ENCODE measurements at regions not wholly inside any gene's neighbourhood (a gene's known extent, or its start where the extent isn't known, plus 50 kb on each side); places are given as distances from the start of the nearest gene placed in this dataset.
"Not testable (repeated sequence)": the region's sequence is repeated elsewhere in the genome, so short reads cannot be mapped to it uniquely, and the experiment has no call there.

- peak; percentile 51 for FAIRE-seq
- not testable (repeated sequence) for DNase-seq (ENCODE audit: insufficient read length, low spot score)
Observed at GRCh38 chr6:119490050-119490449, 140.5 kb upstream of the MAN1A1 start.

GRCh38 chr6:119484598-119484997 lies 135.0 kb upstream of the MAN1A1 start:
- peak; percentile 44 for FAIRE-seq
- DNase-seq (ENCODE audit: insufficient read length, low spot score): no peak

- FAIRE-seq (no peak), DNase-seq (ENCODE audit: insufficient read length, low spot score) (no peak)
Observed at GRCh38 chr6:119483908-119484307, 134.3 kb upstream of the MAN1A1 start.

- FAIRE-seq (no peak), DNase-seq (ENCODE audit: insufficient read length, low spot score) (no peak)
Observed at GRCh38 chr6:119482850-119483285, 133.3 kb upstream of the MAN1A1 start.

- DNase-seq (ENCODE audit: insufficient read length, low spot score): no peak
- FAIRE-seq: no peak
Observed at GRCh38 chr6:119481976-119482375, 132.4 kb upstream of the MAN1A1 start.

GRCh38 chr6:119480961-119481497 lies 131.5 kb upstream of the MAN1A1 start:
- DNase-seq (ENCODE audit: insufficient read length, low spot score) (no peak), FAIRE-seq (no peak)

GRCh38 chr6:119479860-119480655 lies 130.5 kb upstream of the MAN1A1 start:
- FAIRE-seq (no peak), DNase-seq (ENCODE audit: insufficient read length, low spot score) (no peak)

GRCh38 chr6:119476554-119476953 lies 127.0 kb upstream of the MAN1A1 start:
- DNase-seq (ENCODE audit: insufficient read length, low spot score): peak; percentile 3
- FAIRE-seq: peak; percentile 8

GRCh38 chr6:119476024-119476423 lies 126.5 kb upstream of the MAN1A1 start:
- DNase-seq (ENCODE audit: insufficient read length, low spot score): no peak
- no peak for FAIRE-seq

- FAIRE-seq (no peak), DNase-seq (ENCODE audit: insufficient read length, low spot score) (no peak)
Observed at GRCh38 chr6:119470893-119471542, 121.5 kb upstream of the MAN1A1 start.

GRCh38 chr6:119467488-119468081 lies 118.0 kb upstream of the MAN1A1 start:
- FAIRE-seq (peak; percentile 82), DNase-seq (ENCODE audit: insufficient read length, low spot score) (no peak)

- DNase-seq (ENCODE audit: insufficient read length, low spot score): no peak
- FAIRE-seq: no peak
Observed at GRCh38 chr6:119466226-119466625, 116.7 kb upstream of the MAN1A1 start.

- peak; percentile 99 for FAIRE-seq
- DNase-seq (ENCODE audit: insufficient read length, low spot score): no peak
Observed at GRCh38 chr6:119463081-119463626, 113.6 kb upstream of the MAN1A1 start.

- DNase-seq (ENCODE audit: insufficient read length, low spot score) (no peak), FAIRE-seq (no peak)
Observed at GRCh38 chr6:119461187-119461586, 111.6 kb upstream of the MAN1A1 start.

- no peak for DNase-seq (ENCODE audit: insufficient read length, low spot score)
- FAIRE-seq: peak; percentile 96
Observed at GRCh38 chr6:119459207-119459974, 109.8 kb upstream of the MAN1A1 start.

GRCh38 chr6:119454714-119455113 lies 105.2 kb upstream of the MAN1A1 start:
- FAIRE-seq (peak; percentile 64), DNase-seq (ENCODE audit: insufficient read length, low spot score) (no peak)

GRCh38 chr6:119453242-119454200 lies 104.0 kb upstream of the MAN1A1 start:
- DNase-seq (ENCODE audit: insufficient read length, low spot score) (no peak), FAIRE-seq (peak; percentile 45)

- no peak for DNase-seq (ENCODE audit: insufficient read length, low spot score)
- peak; percentile 66 for FAIRE-seq
Observed at GRCh38 chr6:119449331-119450156, 100.0 kb upstream of the MAN1A1 start.
